ENCODE measurements at regions not wholly inside any gene's neighbourhood (a gene's known extent, or its start where the extent isn't known, plus 50 kb on each side); places are given as distances from the start of the nearest gene placed in this dataset.

DNA sequence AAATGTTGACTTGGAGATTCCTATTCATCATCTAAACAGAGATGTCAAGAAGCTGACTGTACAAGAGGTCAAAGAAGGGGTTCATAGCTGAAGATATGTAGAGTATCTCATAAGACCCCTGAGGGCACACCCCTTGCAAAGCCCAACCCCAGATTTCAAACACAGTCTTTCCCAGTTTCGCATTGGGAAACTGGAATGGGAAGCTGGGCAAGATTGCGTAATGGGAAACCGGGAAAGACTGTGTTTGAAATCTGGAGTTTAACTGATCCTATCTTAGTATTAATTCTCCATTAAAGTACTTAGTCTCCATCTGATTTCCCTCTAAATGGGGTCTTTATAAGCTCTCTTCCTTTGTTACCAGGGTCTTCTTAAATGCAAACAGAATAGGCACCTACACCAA lies 99.5 kb downstream of the FAM76B start:
- Histone ChIP-seq H3K4ac (ENCODE audit: low read depth, low read length) (no peak overlapping the region), H2AK5ac (ENCODE audit: low read length) (no peak overlapping the region), H3K9me3 (ENCODE audit: insufficient read depth, low read depth, low read length) (no peaks in the 10 kb centered on the region), H3K4me1 (ENCODE audit: control insufficient read depth in 1 of 2, insufficient read depth in 2 of 2, low read length in 2 of 2) (no peaks in the 10 kb centered on the region), H3K9ac (ENCODE audit: low read length) (no peak overlapping the region), H4K8ac (ENCODE audit: low read depth, low read length) (no peak overlapping the region), H3K4me2 (ENCODE audit: low read length) (no peak overlapping the region), H2AFZ (ENCODE audit: insufficient read depth, low read length, poor library complexity) (no peak overlapping the region), H3K23ac (ENCODE audit: low read length) (no peak overlapping the region), H2BK5ac (ENCODE audit: low read depth, low read length, poor library complexity) (no peak overlapping the region), H3K4me3 (ENCODE audit: low read depth, low read length) (no peak overlapping the region), H4K12ac (ENCODE audit: low read depth, low read length) (no peak overlapping the region), H3K79me2 (ENCODE audit: control insufficient read depth, insufficient read depth, low read length, poor library complexity) (no peaks in the 10 kb centered on the region), H2BK12ac (ENCODE audit: low read length) (no peak overlapping the region), H3K79me1 (ENCODE audit: low read length) (no peaks in the 10 kb centered on the region), H3K14ac (ENCODE audit: low read length) (no peak overlapping the region), H3K18ac (ENCODE audit: low read length) (no peak overlapping the region), H3K27ac (ENCODE audit: low read depth, low read length) (no peak overlapping the region), H2BK120ac (ENCODE audit: insufficient read depth, low read length, poor library complexity) (no peak overlapping the region), H3K27me3 (ENCODE audit: insufficient read depth, low read length) (no peaks in the 10 kb centered on the region), H3K36me3 (ENCODE audit: control insufficient read depth in 1 of 2, insufficient read depth in 2 of 2, low read length in 2 of 2) (no peaks in the 10 kb centered on the region), H4K91ac (ENCODE audit: low read depth, low read length) (no peak overlapping the region)
- DNase-seq: peak in 1 of 2 donors; percentile 37
- no CpG with 5 or more reads among the region's 3 CpGs for WGBS (ENCODE audit: extremely low coverage, insufficient coverage, insufficient read length)

DNA sequence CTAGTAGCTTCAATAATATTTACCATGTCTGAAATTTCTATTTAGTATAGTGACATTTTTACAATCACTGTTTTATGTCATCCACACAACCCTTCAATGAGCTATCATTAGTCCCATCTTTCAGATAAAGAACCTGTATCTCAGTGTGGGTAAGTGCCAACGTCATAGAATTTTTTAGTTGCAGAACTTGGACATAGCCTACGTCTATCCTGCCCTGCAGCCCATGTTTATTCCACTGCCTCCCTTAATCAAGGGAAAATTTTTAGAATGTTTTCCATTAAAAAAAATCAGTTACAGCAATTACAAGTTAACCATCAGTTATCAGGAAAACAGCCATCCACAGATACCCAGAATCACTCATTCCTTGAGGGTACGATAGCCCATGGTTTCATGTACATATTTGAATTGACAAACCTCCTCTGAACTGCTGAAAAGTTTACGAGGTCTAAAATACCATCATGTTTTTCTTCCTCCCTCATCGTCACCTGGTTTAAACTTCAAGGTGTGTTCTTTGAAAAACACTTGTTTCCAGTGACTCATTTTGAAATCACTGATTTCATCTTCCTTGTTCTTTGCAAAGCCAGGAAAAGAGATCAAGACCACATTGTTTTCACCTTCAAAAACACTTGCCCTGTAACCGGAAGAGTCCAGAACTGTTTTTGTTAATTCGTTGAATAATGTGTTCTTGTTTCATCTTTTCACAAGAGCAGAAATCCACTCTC lies 100.9 kb downstream of the FAM76B start:
- no CpG with 5 or more reads among the region's 7 CpGs for WGBS (ENCODE audit: extremely low coverage, insufficient coverage, insufficient read length)
- peak overlapping the region; percentile 60 for H3K27ac ChIP-seq (ENCODE audit: low read depth, low read length)
- peak; percentile 74 to 94 for DNase-seq

DNA sequence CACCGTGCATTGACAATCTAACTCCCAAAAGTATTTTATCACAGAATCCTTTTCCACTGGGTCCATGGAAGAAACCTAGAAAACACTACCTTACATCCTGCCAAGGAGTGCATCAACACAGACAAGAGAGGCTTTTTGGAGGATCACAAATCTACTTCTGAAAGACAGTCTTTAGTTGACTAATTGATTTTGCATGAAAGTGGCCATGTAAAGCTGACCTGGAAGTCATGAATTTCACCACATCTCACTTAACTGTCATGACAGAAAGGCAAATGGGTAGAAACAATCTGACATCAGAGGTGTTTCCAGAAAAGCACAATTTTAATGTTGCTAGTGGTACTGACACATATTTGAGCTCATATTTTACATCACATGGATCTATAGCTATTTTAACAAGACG lies 101.6 kb downstream of the FAM76B start:
- H3K4me2 ChIP-seq (ENCODE audit: low read length): no peak overlapping the region
- no peak overlapping the region for H3K23ac ChIP-seq (ENCODE audit: low read length)
- no peak overlapping the region for H3K9ac ChIP-seq (ENCODE audit: low read length)
- H3K9me3 ChIP-seq (ENCODE audit: insufficient read depth, low read depth, low read length): no peaks in the 10 kb centered on the region
- H3K36me3 ChIP-seq (ENCODE audit: control insufficient read depth in 1 of 2, insufficient read depth in 2 of 2, low read length in 2 of 2): no peaks in the 10 kb centered on the region
- no CpG with 5 or more reads among the region's 2 CpGs for WGBS (ENCODE audit: extremely low coverage, insufficient coverage, insufficient read length)
- H3K18ac ChIP-seq (ENCODE audit: low read length): no peak overlapping the region
- no peak overlapping the region for H2AFZ ChIP-seq (ENCODE audit: insufficient read depth, low read length, poor library complexity)
- H3K79me2 ChIP-seq (ENCODE audit: control insufficient read depth, insufficient read depth, low read length, poor library complexity): no peaks in the 10 kb centered on the region
- no peak overlapping the region for H3K4ac ChIP-seq (ENCODE audit: low read depth, low read length)
- H4K91ac ChIP-seq (ENCODE audit: low read depth, low read length): no peak overlapping the region
- no peak overlapping the region for H2BK120ac ChIP-seq (ENCODE audit: insufficient read depth, low read length, poor library complexity)
- H4K8ac ChIP-seq (ENCODE audit: low read depth, low read length): no peak overlapping the region
- no peak overlapping the region for H3K4me3 ChIP-seq (ENCODE audit: low read depth, low read length)
- no peaks in the 10 kb centered on the region for H3K4me1 ChIP-seq (ENCODE audit: control insufficient read depth in 1 of 2, insufficient read depth in 2 of 2, low read length in 2 of 2)
- no peak overlapping the region for H4K12ac ChIP-seq (ENCODE audit: low read depth, low read length)
- H3K79me1 ChIP-seq (ENCODE audit: low read length): no peaks in the 10 kb centered on the region
- H2AK5ac ChIP-seq (ENCODE audit: low read length): no peak overlapping the region
- H3K27ac ChIP-seq (ENCODE audit: low read depth, low read length): no peak overlapping the region
- DNase-seq: peak in 1 of 2 donors; percentile 7
- H3K27me3 ChIP-seq (ENCODE audit: insufficient read depth, low read length): no peaks in the 10 kb centered on the region
- no peak overlapping the region for H2BK5ac ChIP-seq (ENCODE audit: low read depth, low read length, poor library complexity)
- no peak overlapping the region for H3K14ac ChIP-seq (ENCODE audit: low read length)
- no peak overlapping the region for H2BK12ac ChIP-seq (ENCODE audit: low read length)

More for the DNA sequence above, 100.9 kb downstream of the FAM76B start:
- H3K23ac ChIP-seq (ENCODE audit: low read length): no peak overlapping the region
- H3K27me3 ChIP-seq (ENCODE audit: insufficient read depth, low read length): no peaks in the 10 kb centered on the region
- no peaks in the 10 kb centered on the region for H3K9me3 ChIP-seq (ENCODE audit: insufficient read depth, low read depth, low read length)
- no peaks in the 10 kb centered on the region for H3K79me2 ChIP-seq (ENCODE audit: control insufficient read depth, insufficient read depth, low read length, poor library complexity)
- no peak overlapping the region for H3K4me2 ChIP-seq (ENCODE audit: low read length)
- H3K18ac ChIP-seq (ENCODE audit: low read length): no peak overlapping the region
- H3K4me3 ChIP-seq (ENCODE audit: low read depth, low read length): no peak overlapping the region
- no peak overlapping the region for H3K4ac ChIP-seq (ENCODE audit: low read depth, low read length)
- no peaks in the 10 kb centered on the region for H3K79me1 ChIP-seq (ENCODE audit: low read length)
- no peaks in the 10 kb centered on the region for H3K4me1 ChIP-seq (ENCODE audit: control insufficient read depth in 1 of 2, insufficient read depth in 2 of 2, low read length in 2 of 2)
- no peak overlapping the region for H2AK5ac ChIP-seq (ENCODE audit: low read length)
- H4K12ac ChIP-seq (ENCODE audit: low read depth, low read length): no peak overlapping the region
- no peak overlapping the region for H2BK5ac ChIP-seq (ENCODE audit: low read depth, low read length, poor library complexity)
- H4K8ac ChIP-seq (ENCODE audit: low read depth, low read length): no peak overlapping the region
- H3K36me3 ChIP-seq (ENCODE audit: control insufficient read depth in 1 of 2, insufficient read depth in 2 of 2, low read length in 2 of 2): no peaks in the 10 kb centered on the region
- no peak overlapping the region for H2AFZ ChIP-seq (ENCODE audit: insufficient read depth, low read length, poor library complexity)
- H4K91ac ChIP-seq (ENCODE audit: low read depth, low read length): no peak overlapping the region
- H2BK120ac ChIP-seq (ENCODE audit: insufficient read depth, low read length, poor library complexity): no peak overlapping the region
- no peak overlapping the region for H2BK12ac ChIP-seq (ENCODE audit: low read length)
- H3K9ac ChIP-seq (ENCODE audit: low read length): no peak overlapping the region
- H3K14ac ChIP-seq (ENCODE audit: low read length): no peak overlapping the region

DNA sequence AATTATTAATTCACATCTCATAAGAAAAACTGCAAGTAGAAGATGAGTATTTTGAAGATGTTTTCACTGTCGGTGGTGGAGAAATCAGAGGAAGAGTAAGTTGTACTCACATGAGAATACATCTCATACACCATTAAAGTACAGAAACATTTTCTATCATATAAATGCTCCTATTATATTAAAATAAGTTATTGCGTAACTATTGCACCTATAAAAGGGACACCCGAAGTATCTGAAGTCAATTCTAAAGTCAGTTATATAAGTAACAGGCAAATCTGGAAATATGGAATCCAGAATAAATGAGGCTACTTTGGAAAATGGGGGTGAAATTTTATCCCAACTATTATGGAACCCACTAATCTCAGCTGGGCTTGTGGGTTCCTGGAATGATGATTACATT lies 103.3 kb downstream of the FAM76B start:
- no peaks in the 10 kb centered on the region for H3K9me3 ChIP-seq (ENCODE audit: insufficient read depth, low read depth, low read length)
- H3K79me1 ChIP-seq (ENCODE audit: low read length): no peaks in the 10 kb centered on the region
- no peak overlapping the region for H4K91ac ChIP-seq (ENCODE audit: low read depth, low read length)
- no peaks in the 10 kb centered on the region for H3K79me2 ChIP-seq (ENCODE audit: control insufficient read depth, insufficient read depth, low read length, poor library complexity)
- no peak overlapping the region for H4K12ac ChIP-seq (ENCODE audit: low read depth, low read length)
- H3K27ac ChIP-seq (ENCODE audit: low read depth, low read length): no peak overlapping the region
- H2BK12ac ChIP-seq (ENCODE audit: low read length): no peak overlapping the region
- no peak for DNase-seq
- H3K14ac ChIP-seq (ENCODE audit: low read length): no peak overlapping the region
- H3K23ac ChIP-seq (ENCODE audit: low read length): no peak overlapping the region
- no peak overlapping the region for H2BK120ac ChIP-seq (ENCODE audit: insufficient read depth, low read length, poor library complexity)
- no peaks in the 10 kb centered on the region for H3K36me3 ChIP-seq (ENCODE audit: control insufficient read depth in 1 of 2, insufficient read depth in 2 of 2, low read length in 2 of 2)
- no peak overlapping the region for H3K4me2 ChIP-seq (ENCODE audit: low read length)
- H3K4ac ChIP-seq (ENCODE audit: low read depth, low read length): no peak overlapping the region
- H2AFZ ChIP-seq (ENCODE audit: insufficient read depth, low read length, poor library complexity): no peak overlapping the region
- no peak overlapping the region for H2AK5ac ChIP-seq (ENCODE audit: low read length)
- no peak overlapping the region for H3K18ac ChIP-seq (ENCODE audit: low read length)
- no peaks in the 10 kb centered on the region for H3K27me3 ChIP-seq (ENCODE audit: insufficient read depth, low read length)
- no peaks in the 10 kb centered on the region for H3K4me1 ChIP-seq (ENCODE audit: control insufficient read depth in 1 of 2, insufficient read depth in 2 of 2, low read length in 2 of 2)
- no peak overlapping the region for H3K9ac ChIP-seq (ENCODE audit: low read length)
- no peak overlapping the region for H3K4me3 ChIP-seq (ENCODE audit: low read depth, low read length)
- WGBS (ENCODE audit: extremely low coverage, insufficient coverage, insufficient read length): no CpG with 5 or more reads among the region's 3 CpGs
- no peak overlapping the region for H2BK5ac ChIP-seq (ENCODE audit: low read depth, low read length, poor library complexity)
- H4K8ac ChIP-seq (ENCODE audit: low read depth, low read length): no peak overlapping the region
